Parathyroid adenoma (tissue), 2 donors: ENCODE measurements at regions not wholly inside any gene's neighbourhood (a gene's known extent, or its start where the extent isn't known, plus 50 kb on each side); places are given as distances from the start of the nearest gene placed in this dataset.
"Not testable (repeated sequence)": the region's sequence is repeated elsewhere in the genome, so short reads cannot be mapped to it uniquely, and the experiment has no call there.

Source experiments
- H2AFZ ChIP-seq: fragments of 300-600 bp; sonication (generic); one replicate; pipeline ENCODE4 v1.7.0; 2017; ENCODE audit warnings: antibody characterized with exemption, mild to moderate bottlenecking
- H3K27ac ChIP-seq: fragments of 300-600 bp; sonication (generic); one replicate; pipeline ENCODE4 v1.7.0; 2017
- H3K27me3 ChIP-seq: fragments of 300-600 bp; sonication (generic); one replicate; pipeline ENCODE4 v1.7.0; 2017; ENCODE audit warnings: low read length; ENCODE audit not compliant: control insufficient read depth, insufficient read depth
- H3K36me3 ChIP-seq: fragments of 300-600 bp; sonication (generic); one replicate; pipeline ENCODE4 v1.7.0; 2017; ENCODE audit warnings: low read length; ENCODE audit not compliant: control insufficient read depth, insufficient read depth
- H3K4me1 ChIP-seq: fragments of 300-600 bp; sonication (generic); one replicate; pipeline ENCODE4 v1.7.0; 2017; ENCODE audit warnings: control low read depth
- H3K4me2 ChIP-seq: fragments of 300-600 bp; sonication (generic); one replicate; pipeline ENCODE4 v1.7.0; 2017; ENCODE audit warnings: low read length
- H3K4me3 ChIP-seq: fragments of 300-600 bp; sonication (generic); one replicate; pipeline ENCODE4 v1.7.0; 2017; ENCODE audit warnings: low read depth, low read length
- H3K79me2 ChIP-seq: fragments of 300-600 bp; sonication (generic); one replicate; pipeline ENCODE4 v1.7.0; 2017; ENCODE audit warnings: control low read depth
- H3K9ac ChIP-seq: fragments of 300-600 bp; sonication (generic); one replicate; pipeline ENCODE4 v1.7.0; 2017; ENCODE audit warnings: mild to moderate bottlenecking
- H3K9me3 ChIP-seq: fragments of 300-600 bp; sonication (generic); one replicate; pipeline ENCODE4 v1.7.0; 2017; ENCODE audit warnings: low read length; ENCODE audit not compliant: control insufficient read depth
- TF ChIP-seq, protein P1 (sequence below): fragments of 300-600 bp; sonication (generic); IDR thresholded peaks from one replicate; pipeline ENCODE4 v1.7.0; 2017; ENCODE audit warnings: antibody characterized with exemption, mild to moderate bottlenecking
- donor health status: primary hyperparathyroidism.

- Histone ChIP-seq H3K79me2 (no peaks in the 10 kb centered on the region), H3K27me3 (no peaks in the 10 kb centered on the region), H3K4me2 (no peak overlapping the region), H3K9me3 (no peaks in the 10 kb centered on the region), H3K4me3 (no peak overlapping the region), H3K27ac (no peak overlapping the region), H2AFZ (no peak overlapping the region), H3K9ac (no peak overlapping the region), H3K36me3 (no peaks in the 10 kb centered on the region), H3K4me1 (no peaks in the 10 kb centered on the region)
- TF ChIP-seq, protein P1, sequence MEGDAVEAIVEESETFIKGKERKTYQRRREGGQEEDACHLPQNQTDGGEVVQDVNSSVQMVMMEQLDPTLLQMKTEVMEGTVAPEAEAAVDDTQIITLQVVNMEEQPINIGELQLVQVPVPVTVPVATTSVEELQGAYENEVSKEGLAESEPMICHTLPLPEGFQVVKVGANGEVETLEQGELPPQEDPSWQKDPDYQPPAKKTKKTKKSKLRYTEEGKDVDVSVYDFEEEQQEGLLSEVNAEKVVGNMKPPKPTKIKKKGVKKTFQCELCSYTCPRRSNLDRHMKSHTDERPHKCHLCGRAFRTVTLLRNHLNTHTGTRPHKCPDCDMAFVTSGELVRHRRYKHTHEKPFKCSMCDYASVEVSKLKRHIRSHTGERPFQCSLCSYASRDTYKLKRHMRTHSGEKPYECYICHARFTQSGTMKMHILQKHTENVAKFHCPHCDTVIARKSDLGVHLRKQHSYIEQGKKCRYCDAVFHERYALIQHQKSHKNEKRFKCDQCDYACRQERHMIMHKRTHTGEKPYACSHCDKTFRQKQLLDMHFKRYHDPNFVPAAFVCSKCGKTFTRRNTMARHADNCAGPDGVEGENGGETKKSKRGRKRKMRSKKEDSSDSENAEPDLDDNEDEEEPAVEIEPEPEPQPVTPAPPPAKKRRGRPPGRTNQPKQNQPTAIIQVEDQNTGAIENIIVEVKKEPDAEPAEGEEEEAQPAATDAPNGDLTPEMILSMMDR, result no peak
Observed at GRCh38 chr7:132001146-132001545, 444.7 kb upstream of the PODXL start.

DNA sequence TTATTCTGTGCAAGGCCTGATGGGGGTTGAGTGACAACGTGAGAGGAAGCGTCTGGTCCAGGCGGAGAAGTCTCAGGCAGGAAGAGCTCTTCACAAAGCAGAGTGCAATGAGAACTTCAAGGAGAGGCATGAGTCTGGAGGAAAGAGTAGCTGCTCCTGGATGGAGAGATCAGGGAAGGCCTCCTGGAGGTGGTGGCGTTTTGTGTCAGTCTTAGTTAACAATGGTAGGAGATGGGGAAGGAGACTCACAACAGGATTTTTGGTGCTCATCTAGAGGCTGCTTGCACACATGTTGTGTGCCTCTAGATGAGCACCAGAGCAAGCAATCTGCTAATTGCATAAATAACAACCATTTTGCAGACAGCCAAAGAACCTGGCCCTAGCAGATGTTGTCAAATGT lies 442.8 kb upstream of the PODXL start:
- Histone ChIP-seq H3K9ac (no peak overlapping the region), H3K9me3 (no peaks in the 10 kb centered on the region), H3K4me1 (no peaks in the 10 kb centered on the region), H3K4me3 (no peak overlapping the region), H3K4me2 (no peak overlapping the region), H3K79me2 (no peaks in the 10 kb centered on the region), H3K27me3 (no peaks in the 10 kb centered on the region), H3K27ac (no peak overlapping the region), H2AFZ (no peak overlapping the region), H3K36me3 (no peaks in the 10 kb centered on the region)
- TF ChIP-seq, protein P1, result no peak

- Histone ChIP-seq H3K79me2 (no peaks in the 10 kb centered on the region), H3K4me2 (no peak overlapping the region), H3K36me3 (no peaks in the 10 kb centered on the region), H3K27me3 (no peaks in the 10 kb centered on the region), H3K4me1 (no peaks in the 10 kb centered on the region), H3K4me3 (no peak overlapping the region), H3K27ac (no peak overlapping the region), H3K9ac (no peak overlapping the region), H2AFZ (no peak overlapping the region), H3K9me3 (no peaks in the 10 kb centered on the region)
- TF ChIP-seq, protein P1, result no peak
Observed at GRCh38 chr7:131995324-131995723, 438.9 kb upstream of the PODXL start.

GRCh38 chr7:131981069-131981468 lies 424.6 kb upstream of the PODXL start:
- not testable (repeated sequence) for H3K4me2 ChIP-seq, H2AFZ ChIP-seq, H3K27ac ChIP-seq, H3K27me3 ChIP-seq, H3K79me2 ChIP-seq, H3K4me3 ChIP-seq, H3K9me3 ChIP-seq, H3K4me1 ChIP-seq, H3K9ac ChIP-seq, H3K36me3 ChIP-seq

DNA sequence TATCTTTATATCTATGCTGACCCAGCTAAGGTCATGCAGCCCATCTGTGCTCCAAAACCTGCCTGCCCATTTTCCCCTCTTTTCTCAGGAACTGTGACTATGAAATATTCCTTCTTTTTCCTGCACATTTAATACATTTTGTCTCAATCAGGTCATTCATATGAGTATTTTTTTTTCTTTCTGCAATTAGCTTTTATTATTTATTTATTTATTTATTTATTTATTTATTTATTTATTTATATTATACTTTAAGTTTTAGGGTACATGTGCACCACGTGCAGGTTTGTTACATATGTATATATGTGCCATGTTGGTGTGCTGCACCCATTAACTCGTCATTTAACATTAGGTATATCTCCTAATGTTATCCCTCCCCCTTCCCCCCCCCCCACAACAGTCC lies 421.7 kb upstream of the PODXL start:
- not testable (repeated sequence) for H3K9me3 ChIP-seq, H3K36me3 ChIP-seq, H3K4me3 ChIP-seq, H3K4me1 ChIP-seq, H3K4me2 ChIP-seq, H3K27ac ChIP-seq, H3K27me3 ChIP-seq, H2AFZ ChIP-seq, H3K9ac ChIP-seq, H3K79me2 ChIP-seq

- Histone ChIP-seq H3K36me3 (no peaks in the 10 kb centered on the region), H3K9me3 (no peaks in the 10 kb centered on the region), H3K4me1 (no peaks in the 10 kb centered on the region), H3K79me2 (no peaks in the 10 kb centered on the region), H3K4me2 (no peak overlapping the region), H3K9ac (no peak overlapping the region), H3K27ac (no peak overlapping the region), H3K4me3 (no peak overlapping the region), H2AFZ (no peak overlapping the region), H3K27me3 (no peaks in the 10 kb centered on the region)
- TF ChIP-seq, protein P1, result no peak
Observed at GRCh38 chr7:131976411-131976810, 420.0 kb upstream of the PODXL start.
